HFFc6 (cell line): ENCODE measurements at regions not wholly inside any gene's neighbourhood (a gene's known extent, or its start where the extent isn't known, plus 50 kb on each side); places are given as distances from the start of the nearest gene placed in this dataset.
A peak's percentile ranks its signal among the peaks of the same experiment; 100 is the strongest.

Source experiments
- DNase-seq: peaks from one replicate; pipeline ENCODE4 v3.0.0-alpha.2; 2018
- H3K27ac Mint-ChIP-seq: 2 replicates; pipeline ENCODE4 v1.8.0; 2020; ENCODE audit warnings: mild to moderate bottlenecking, mixed read lengths
- H3K27me3 Mint-ChIP-seq: 2 replicates; pipeline ENCODE4 v1.8.0; 2021; ENCODE audit warnings: mild to moderate bottlenecking, moderate library complexity, mixed read lengths; ENCODE audit not compliant: insufficient read depth
- H3K36me3 Mint-ChIP-seq: 2 replicates; pipeline ENCODE4 v1.8.0; 2021; ENCODE audit warnings: low read depth, mixed read lengths
- H3K4me1 Mint-ChIP-seq: 2 replicates; pipeline ENCODE4 v1.8.0; 2020; ENCODE audit warnings: low read depth, mixed read lengths
- H3K4me3 Mint-ChIP-seq: 2 replicates; pipeline ENCODE4 v1.8.0; 2020; ENCODE audit warnings: mild to moderate bottlenecking, moderate library complexity, mixed read lengths
- H3K9me3 Mint-ChIP-seq: 2 replicates; pipeline ENCODE4 v1.8.0; 2020; ENCODE audit warnings: mild to moderate bottlenecking, mixed read lengths
- CTCF ChIP-seq: fragments of 200-600 bp; sonication (generic); IDR thresholded peaks from 2 replicates; pipeline ENCODE4 v1.5.0; 2021; ENCODE audit warnings: antibody characterized with exemption, mild to moderate bottlenecking

GRCh38 chr9:88737876-88738275, 202.9 kb downstream of the NXNL2 start:
- Mint-ChIP-seq H3K4me3 (no peak overlapping the region), H3K4me1 (peaks cover 84% of the 10 kb centered on the region), H3K9me3 (no peaks in the 10 kb centered on the region; the same call in 1 of the 2 replicates), H3K27me3 (no peaks in the 10 kb centered on the region; the same call in 1 of the 2 replicates), H3K36me3 (peaks cover 15% of the 10 kb centered on the region; the same call in 1 of the 2 replicates), H3K27ac (no peak overlapping the region)
- DNase-seq = no peak
- TF ChIP-seq CTCF = no peak

DNA sequence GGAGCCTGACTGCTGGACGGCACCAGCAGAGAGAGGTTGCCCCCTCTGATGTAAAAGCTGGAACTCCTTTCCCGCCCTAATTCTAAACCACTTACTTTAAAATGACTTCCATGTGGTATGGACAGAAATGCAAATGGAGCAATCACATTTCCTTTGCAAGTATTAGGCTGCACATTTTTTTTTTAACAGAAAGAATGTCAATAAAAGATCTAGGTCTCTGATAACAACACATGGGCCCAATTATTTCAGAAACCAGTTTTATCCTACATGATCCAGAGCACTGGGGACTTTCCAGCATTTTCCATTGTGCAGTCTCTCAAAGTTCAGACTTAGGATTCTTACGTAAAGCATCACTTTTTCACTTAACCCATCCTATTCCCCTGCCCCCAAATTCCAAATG, 203.7 kb downstream of the NXNL2 start:
- no peaks in the 10 kb centered on the region; the same call in 1 of the 2 replicates for H3K27me3 Mint-ChIP-seq
- H3K9me3 Mint-ChIP-seq = no peaks in the 10 kb centered on the region; the same call in 1 of the 2 replicates
- peak overlapping the region; percentile 38; the same call in 1 of the 2 replicates for H3K4me3 Mint-ChIP-seq
- peak; percentile 75 for DNase-seq
- H3K27ac Mint-ChIP-seq = peak overlapping the region; percentile 59
- H3K36me3 Mint-ChIP-seq = peaks cover 15% of the 10 kb centered on the region; the same call in 1 of the 2 replicates
- peaks cover 77% of the 10 kb centered on the region for H3K4me1 Mint-ChIP-seq
- no peak for TF ChIP-seq CTCF

DNA sequence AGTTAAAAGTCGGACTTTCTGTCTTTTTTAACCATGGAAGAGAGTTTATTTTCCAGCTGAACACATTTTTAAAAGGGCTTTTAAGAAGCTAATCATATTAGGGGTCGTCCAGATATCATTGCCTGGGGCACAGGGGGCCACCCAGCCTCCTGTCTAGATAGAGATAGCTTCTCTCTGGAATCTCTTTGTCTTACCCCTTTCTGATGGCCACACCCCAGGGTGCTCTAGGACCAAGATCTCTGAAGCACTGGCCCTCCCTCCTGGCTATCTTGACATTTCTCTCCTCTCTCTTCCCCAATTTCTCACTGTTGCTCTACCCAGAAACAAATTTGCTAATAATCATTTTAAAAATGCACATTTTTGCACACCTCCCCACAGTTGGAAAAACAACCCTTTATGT, 204.4 kb downstream of the NXNL2 start:
- no peak for TF ChIP-seq CTCF
- peak overlapping the region; percentile 38; the same call in 1 of the 2 replicates for H3K4me3 Mint-ChIP-seq
- no peak for DNase-seq
- H3K4me1 Mint-ChIP-seq = peaks cover 77% of the 10 kb centered on the region
- H3K36me3 Mint-ChIP-seq = peaks cover 15% of the 10 kb centered on the region; the same call in 1 of the 2 replicates
- no peaks in the 10 kb centered on the region; the same call in 1 of the 2 replicates for H3K27me3 Mint-ChIP-seq
- no peaks in the 10 kb centered on the region; the same call in 1 of the 2 replicates for H3K9me3 Mint-ChIP-seq
- H3K27ac Mint-ChIP-seq = peak overlapping the region; percentile 59

GRCh38 chr9:88740844-88741243, 205.9 kb downstream of the NXNL2 start:
- Mint-ChIP-seq H3K9me3 (no peaks in the 10 kb centered on the region; the same call in 1 of the 2 replicates), H3K4me1 (peaks cover 81% of the 10 kb centered on the region), H3K27me3 (no peaks in the 10 kb centered on the region; the same call in 1 of the 2 replicates), H3K4me3 (no peak overlapping the region), H3K27ac (no peak overlapping the region), H3K36me3 (peaks cover 15% of the 10 kb centered on the region; the same call in 1 of the 2 replicates)
- no peak for TF ChIP-seq CTCF
- DNase-seq = no peak

- no peaks in the 10 kb centered on the region; the same call in 1 of the 2 replicates for H3K9me3 Mint-ChIP-seq
- TF ChIP-seq CTCF = peak; percentile 65
- H3K27me3 Mint-ChIP-seq = no peaks in the 10 kb centered on the region; the same call in 1 of the 2 replicates
- H3K27ac Mint-ChIP-seq = no peak overlapping the region
- DNase-seq = no peak
- peaks cover 86% of the 10 kb centered on the region for H3K4me1 Mint-ChIP-seq
- peaks cover 15% of the 10 kb centered on the region; the same call in 1 of the 2 replicates for H3K36me3 Mint-ChIP-seq
- H3K4me3 Mint-ChIP-seq = no peak overlapping the region
Observed at GRCh38 chr9:88741335-88741734, 206.4 kb downstream of the NXNL2 start.
